Fibroblast of the aortic adventitia (primary cell): ENCODE measurements at regions not wholly inside any gene's neighbourhood (a gene's known extent, or its start where the extent isn't known, plus 50 kb on each side); places are given as distances from the start of the nearest gene placed in this dataset.

Experiments
- DNase-seq: peaks from one replicate; pipeline ENCODE4 v3.0.0-alpha.2; 2010; ENCODE audit warnings: low read depth
- H3K4me3 ChIP-seq: 2 replicates; pipeline ENCODE4 v1.5.1; 2011; ENCODE audit warnings: low read depth, mild to moderate bottlenecking, control low read depth, low read length, moderate library complexity
- TF ChIP-seq, protein P1 (sequence below): IDR thresholded peaks from 2 replicates; pipeline ENCODE4 v1.5.1; 2011; ENCODE audit warnings: mild to moderate bottlenecking, low read length, control low read depth, inconsistent platforms; ENCODE audit not compliant: insufficient read depth

DNA sequence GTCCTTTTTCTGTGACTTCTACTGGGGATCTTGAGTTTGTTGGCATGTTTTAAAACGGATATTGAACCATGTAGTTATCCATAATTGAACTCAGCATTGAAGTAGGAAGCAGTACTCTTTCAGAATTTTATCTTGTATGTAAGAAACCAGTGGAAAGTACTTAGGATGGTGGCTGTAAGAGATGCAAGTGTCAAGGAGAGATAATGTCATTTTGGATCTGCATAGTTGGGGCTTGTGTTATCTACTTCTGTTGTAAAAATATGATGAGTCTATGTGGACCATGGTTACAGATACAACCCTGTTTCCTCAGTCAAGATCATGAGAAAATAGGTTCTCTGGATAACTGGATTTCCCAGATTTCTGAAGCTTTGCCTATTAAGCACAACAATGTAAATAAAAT lies 113.7 kb downstream of the NAB1 start:
- H3K4me3 ChIP-seq = no peak overlapping the region
- TF ChIP-seq, protein P1, sequence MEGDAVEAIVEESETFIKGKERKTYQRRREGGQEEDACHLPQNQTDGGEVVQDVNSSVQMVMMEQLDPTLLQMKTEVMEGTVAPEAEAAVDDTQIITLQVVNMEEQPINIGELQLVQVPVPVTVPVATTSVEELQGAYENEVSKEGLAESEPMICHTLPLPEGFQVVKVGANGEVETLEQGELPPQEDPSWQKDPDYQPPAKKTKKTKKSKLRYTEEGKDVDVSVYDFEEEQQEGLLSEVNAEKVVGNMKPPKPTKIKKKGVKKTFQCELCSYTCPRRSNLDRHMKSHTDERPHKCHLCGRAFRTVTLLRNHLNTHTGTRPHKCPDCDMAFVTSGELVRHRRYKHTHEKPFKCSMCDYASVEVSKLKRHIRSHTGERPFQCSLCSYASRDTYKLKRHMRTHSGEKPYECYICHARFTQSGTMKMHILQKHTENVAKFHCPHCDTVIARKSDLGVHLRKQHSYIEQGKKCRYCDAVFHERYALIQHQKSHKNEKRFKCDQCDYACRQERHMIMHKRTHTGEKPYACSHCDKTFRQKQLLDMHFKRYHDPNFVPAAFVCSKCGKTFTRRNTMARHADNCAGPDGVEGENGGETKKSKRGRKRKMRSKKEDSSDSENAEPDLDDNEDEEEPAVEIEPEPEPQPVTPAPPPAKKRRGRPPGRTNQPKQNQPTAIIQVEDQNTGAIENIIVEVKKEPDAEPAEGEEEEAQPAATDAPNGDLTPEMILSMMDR = no peak
- DNase-seq = no peak

DNA sequence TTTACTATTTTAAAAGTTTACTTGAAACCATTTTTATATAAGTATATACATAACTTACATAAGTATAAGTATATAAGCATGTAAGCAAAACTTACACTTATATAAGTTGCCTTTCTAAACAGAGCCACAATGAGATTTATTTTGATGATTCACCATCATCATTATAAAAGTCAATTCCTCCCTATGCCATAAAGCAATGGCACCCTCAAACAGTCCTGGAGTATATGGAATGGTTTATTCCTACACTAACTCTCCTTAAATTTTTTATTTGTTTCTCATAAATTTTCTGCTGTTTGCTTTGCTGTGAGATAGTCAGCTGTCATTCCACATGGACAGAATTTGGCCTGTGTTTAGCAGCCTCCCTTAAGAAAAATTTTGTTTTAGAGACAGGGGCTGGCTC lies 114.2 kb downstream of the NAB1 start:
- TF ChIP-seq, protein P1 = no peak
- DNase-seq = no peak
- no peak overlapping the region for H3K4me3 ChIP-seq

DNA sequence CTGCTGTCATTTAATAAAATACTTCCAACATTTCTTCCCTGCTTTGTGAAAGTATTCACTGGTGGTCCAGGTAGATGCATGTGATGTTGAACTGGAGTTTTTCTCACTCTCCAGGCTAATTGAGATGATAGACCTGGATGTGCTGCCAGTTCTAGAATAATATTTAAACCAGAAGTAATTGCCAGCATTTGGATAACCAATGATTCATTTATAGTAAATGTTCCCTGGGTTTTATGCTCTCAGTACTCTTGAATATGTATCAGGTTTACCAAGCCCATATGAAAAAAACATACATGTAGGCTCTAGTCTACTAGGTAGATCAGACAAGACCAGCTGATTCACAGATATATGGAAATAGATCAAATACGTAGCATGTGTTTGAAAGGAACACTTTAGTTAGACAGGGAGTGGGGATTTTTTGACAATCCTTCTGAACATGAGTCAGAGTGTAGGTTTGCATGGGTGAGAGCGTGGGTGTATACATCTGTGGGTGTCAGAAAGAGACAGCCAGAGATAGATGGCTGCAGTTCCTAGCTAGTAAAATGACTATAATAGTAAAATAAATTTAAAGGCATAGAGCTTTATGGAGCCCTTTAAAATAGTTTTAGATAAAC lies 115.1 kb downstream of the NAB1 start:
- no peak overlapping the region for H3K4me3 ChIP-seq
- TF ChIP-seq, protein P1 = no peak
- DNase-seq = no peak

DNA sequence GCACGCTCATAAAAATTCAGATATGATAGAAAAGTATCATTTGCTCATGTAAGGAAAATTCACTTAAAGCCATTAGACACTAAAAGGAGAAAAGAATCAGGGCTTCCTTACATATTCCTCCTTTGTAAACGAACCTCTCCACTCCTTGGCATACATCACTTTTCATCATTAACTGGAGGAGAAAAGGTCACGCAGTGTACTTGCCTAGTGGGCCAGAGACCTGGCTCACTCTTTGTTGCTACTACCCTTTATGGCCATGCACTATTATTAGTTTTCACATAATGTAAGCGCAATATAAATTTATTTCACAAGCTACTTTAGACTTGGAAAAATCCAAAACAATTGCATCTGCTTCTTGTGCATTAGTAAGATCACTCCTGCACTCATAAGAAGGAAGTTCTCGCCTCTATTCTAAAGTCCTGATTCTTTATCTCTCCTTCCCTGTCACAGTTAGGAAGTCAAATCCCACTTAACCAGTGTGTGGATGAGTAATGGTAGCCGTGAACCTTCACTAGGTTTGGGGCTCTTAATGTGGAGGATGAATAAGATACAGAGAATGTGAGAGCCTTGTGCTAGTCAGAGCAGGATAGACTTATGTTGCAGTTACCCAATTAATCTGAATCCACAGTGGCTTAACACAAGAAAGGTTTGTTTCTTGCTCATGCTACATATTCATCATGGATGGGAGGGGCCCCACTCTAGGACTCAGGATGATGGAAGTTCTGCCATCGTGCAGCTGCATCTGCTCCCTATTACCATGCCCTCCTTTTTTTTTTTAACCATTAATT lies 115.0 kb upstream of the GLS start:
- H3K4me3 ChIP-seq = no peak overlapping the region
- DNase-seq = peak; percentile 58
- TF ChIP-seq, protein P1 = no peak

DNA sequence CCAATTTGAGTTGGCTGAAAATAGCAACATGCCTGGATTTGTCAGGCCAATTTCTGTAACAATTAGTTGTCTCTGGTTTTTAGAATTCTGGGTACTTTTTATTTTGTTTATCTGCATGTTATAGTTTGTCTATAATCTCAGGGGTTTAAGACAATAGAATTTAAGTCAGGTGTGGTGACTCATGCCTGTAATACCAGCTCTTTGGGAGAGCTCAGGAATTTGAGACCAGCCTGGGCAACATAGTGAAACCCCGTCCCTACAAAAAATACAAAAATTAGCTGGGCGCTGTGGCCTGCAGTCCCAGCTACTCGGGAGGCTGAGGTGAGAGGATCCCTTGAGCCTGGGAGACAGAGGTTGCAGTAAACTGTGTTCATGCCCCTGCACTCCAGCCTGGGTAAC lies 114.4 kb upstream of the GLS start:
- TF ChIP-seq, protein P1 = no peak
- H3K4me3 ChIP-seq = no peak overlapping the region
- no peak for DNase-seq

DNA sequence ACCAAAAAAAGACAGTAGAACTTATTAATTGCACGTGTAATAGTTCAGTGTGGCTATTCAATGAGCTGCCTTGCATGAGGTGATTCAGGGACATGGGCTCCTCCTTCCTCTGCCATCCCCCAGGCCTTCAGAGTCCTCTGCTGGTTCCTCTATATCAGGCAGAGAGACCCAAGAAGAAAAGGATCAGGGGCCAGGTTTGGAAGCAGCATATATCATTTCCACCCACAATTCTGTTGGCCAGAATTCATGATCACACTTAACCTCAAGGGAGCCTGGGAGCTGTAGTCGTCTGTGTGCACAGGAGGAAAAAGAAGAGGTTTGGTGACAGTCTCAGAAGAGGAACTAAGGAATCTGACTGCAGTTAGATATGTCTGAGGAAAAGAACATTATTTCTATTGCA lies 114.0 kb upstream of the GLS start:
- TF ChIP-seq, protein P1 = no peak
- DNase-seq = no peak
- no peak overlapping the region for H3K4me3 ChIP-seq
